H9 (cell line): ENCODE measurements at regions not wholly inside any gene's neighbourhood (a gene's known extent, or its start where the extent isn't known, plus 50 kb on each side); places are given as distances from the start of the nearest gene placed in this dataset.

Experiments used
- DNase-seq: peaks from one replicate; pipeline ENCODE4 v3.0.0-alpha.2; 2017
- H2AFZ ChIP-seq: one replicate; pipeline ENCODE4 v1.6.1; 2013; ENCODE audit warnings: mild to moderate bottlenecking, low read length, control low read depth, moderate library complexity
- H2AK5ac ChIP-seq: 2 replicates; pipeline ENCODE4 v1.6.1; 2013; ENCODE audit warnings: low read length, control low read depth, mixed read lengths; ENCODE audit not compliant: insufficient read length
- H2BK120ac ChIP-seq: one replicate; pipeline ENCODE4 v1.6.1; 2013; ENCODE audit warnings: low read depth, mild to moderate bottlenecking, low read length, control low read depth, inconsistent platforms; ENCODE audit not compliant: poor library complexity, severe bottlenecking
- H2BK12ac ChIP-seq: 2 replicates; pipeline ENCODE4 v1.6.1; 2013; ENCODE audit warnings: low read length, control low read depth, mixed read lengths, low read depth; ENCODE audit not compliant: insufficient read length
- H2BK15ac ChIP-seq: 2 replicates; pipeline ENCODE4 v1.6.1; 2013; ENCODE audit warnings: low read depth, low read length, control low read depth
- H2BK20ac ChIP-seq: one replicate; pipeline ENCODE4 v1.6.1; 2013; ENCODE audit warnings: low read depth, mild to moderate bottlenecking, low read length, control low read depth, inconsistent platforms; ENCODE audit not compliant: poor library complexity, severe bottlenecking
- H2BK5ac ChIP-seq: 2 replicates; pipeline ENCODE4 v1.6.1; 2013; ENCODE audit warnings: low read length, control low read depth, mixed read lengths; ENCODE audit not compliant: insufficient read length
- H3K14ac ChIP-seq: 2 replicates; pipeline ENCODE4 v1.6.1; 2013; ENCODE audit warnings: low read length, control low read depth; ENCODE audit not compliant: insufficient read depth
- H3K18ac ChIP-seq: 2 replicates; pipeline ENCODE4 v1.6.1; 2013; ENCODE audit warnings: low read depth, mild to moderate bottlenecking, mixed read lengths, low read length, control low read depth; ENCODE audit not compliant: insufficient read length
- H3K23ac ChIP-seq: 2 replicates; pipeline ENCODE4 v1.6.1; 2013; ENCODE audit warnings: low read length, control low read depth, mixed read lengths, low read depth; ENCODE audit not compliant: insufficient read length
- H3K23me2 ChIP-seq: 2 replicates; pipeline ENCODE4 v1.6.1; 2013; ENCODE audit warnings: low read depth, mild to moderate bottlenecking, mixed read lengths, low read length, control low read depth; ENCODE audit not compliant: insufficient read length, poor library complexity, severe bottlenecking
- H3K27ac ChIP-seq: 2 replicates; pipeline ENCODE4 v1.5.1; 2013; ENCODE audit warnings: low read length, control low read depth, mixed read lengths, low read depth; ENCODE audit not compliant: insufficient read length
- H3K27me3 ChIP-seq: 2 replicates; pipeline ENCODE4 v1.6.1; 2013; ENCODE audit warnings: low read length, control low read depth, inconsistent platforms; ENCODE audit not compliant: insufficient read depth
- H3K4ac ChIP-seq: 2 replicates; pipeline ENCODE4 v1.6.1; 2013; ENCODE audit warnings: low read depth, mild to moderate bottlenecking, control low read depth, inconsistent platforms, low read length, moderate library complexity
- H3K4me1 ChIP-seq: 2 replicates; pipeline ENCODE4 v1.6.1; 2013; ENCODE audit warnings: low read length, control low read depth, inconsistent platforms; ENCODE audit not compliant: insufficient read depth
- H3K4me2 ChIP-seq: 2 replicates; pipeline ENCODE4 v1.6.1; 2013; ENCODE audit warnings: low read length, control low read depth, mixed read lengths; ENCODE audit not compliant: insufficient read length, insufficient read depth
- H3K56ac ChIP-seq: 2 replicates; pipeline ENCODE4 v1.6.1; 2013; ENCODE audit warnings: low read depth, mild to moderate bottlenecking, mixed read lengths, low read length, control low read depth; ENCODE audit not compliant: insufficient read length
- H3K79me1 ChIP-seq: 2 replicates; pipeline ENCODE4 v1.6.1; 2013; ENCODE audit warnings: low read depth, mild to moderate bottlenecking, moderate library complexity, low read length, control low read depth, inconsistent platforms; ENCODE audit not compliant: insufficient read depth, poor library complexity, severe bottlenecking
- H3K79me2 ChIP-seq: 2 replicates; pipeline ENCODE4 v1.6.1; 2013; ENCODE audit warnings: low read length, control low read depth, inconsistent platforms; ENCODE audit not compliant: insufficient read depth
- H3K9ac ChIP-seq: 2 replicates; pipeline ENCODE4 v1.6.1; 2013; ENCODE audit warnings: low read length, control low read depth, mixed read lengths; ENCODE audit not compliant: insufficient read length; ENCODE audit errors: extremely low read depth
- H3K9me3 ChIP-seq: one replicate; pipeline ENCODE4 v1.6.1; 2013; ENCODE audit warnings: low read depth, low read length, inconsistent platforms; ENCODE audit not compliant: control insufficient read depth
- H3T11ph ChIP-seq: one replicate; pipeline ENCODE4 v1.6.1; 2013; ENCODE audit warnings: mild to moderate bottlenecking, low read length, control low read depth, inconsistent platforms
- H4K20me1 ChIP-seq: one replicate; pipeline ENCODE4 v1.6.1; 2013; ENCODE audit not compliant: control insufficient read depth, insufficient read length, insufficient read depth
- H4K5ac ChIP-seq: 2 replicates; pipeline ENCODE4 v1.6.1; 2013; ENCODE audit warnings: low read depth, mild to moderate bottlenecking, mixed read lengths, low read length, control low read depth; ENCODE audit not compliant: insufficient read length
- H4K8ac ChIP-seq: replicated peaks from 2 replicates; pipeline ENCODE4 v1.6.1; 2013; ENCODE audit warnings: low read length, control low read depth, mixed read lengths, low read depth; ENCODE audit not compliant: insufficient read length
- H4K91ac ChIP-seq: 2 replicates; pipeline ENCODE4 v1.6.1; 2013; ENCODE audit warnings: low read depth, mild to moderate bottlenecking, moderate library complexity, mixed read lengths, low read length, control low read depth; ENCODE audit not compliant: insufficient read length
- H3K27ac Mint-ChIP-seq, 3 experiments: 2 replicates in 2 of 3; 3 replicates in 1 of 3; pipeline ENCODE4 v1.8.0; 2020 to 2021; ENCODE audit warnings: mixed read lengths in 3 of 3, mild to moderate bottlenecking in 1 of 3, moderate library complexity in 1 of 3
- H3K27me3 Mint-ChIP-seq: 2 replicates; pipeline ENCODE4 v1.8.0; 2021; ENCODE audit warnings: low read depth, mild to moderate bottlenecking, moderate library complexity, mixed read lengths
- H3K36me3 Mint-ChIP-seq, 3 experiments: 2 replicates in 2 of 3; 3 replicates in 1 of 3; pipeline ENCODE4 v1.8.0; 2020 to 2021; ENCODE audit warnings: low read depth in 3 of 3, mixed read lengths in 3 of 3; ENCODE audit not compliant: insufficient read depth in 1 of 3
- H3K4me1 Mint-ChIP-seq, 2 experiments: 2 replicates each; pipeline ENCODE4 v1.8.0; 2020; ENCODE audit warnings: mixed read lengths in 2 of 2
- H3K4me3 Mint-ChIP-seq, 2 experiments: 2 replicates in 1 of 2; 3 replicates in 1 of 2; pipeline ENCODE4 v1.8.0; 2020 to 2021; ENCODE audit warnings: mild to moderate bottlenecking in 2 of 2, mixed read lengths in 2 of 2, moderate library complexity in 1 of 2
- H3K9me3 Mint-ChIP-seq, 2 experiments: 2 replicates in 1 of 2; 3 replicates in 1 of 2; pipeline ENCODE4 v1.8.0; 2020; ENCODE audit warnings: mild to moderate bottlenecking in 2 of 2, mixed read lengths in 2 of 2, moderate library complexity in 1 of 2
- CTCF ChIP-seq: fragments of 200-600 bp; sonication (generic); conservative IDR thresholded peaks from 3 replicates; pipeline ENCODE4 v1.8.0; 2021; ENCODE audit warnings: antibody characterized with exemption, mild to moderate bottlenecking
- WGBS: extraction: QIAGEN DNeasy Blood & Tissue Kit; methylation state at CpG from one replicate; pipeline ENCODE4 v1.1.7; 2013; ENCODE audit warnings: missing lambda C conversion rate, low lambda C conversion rate, mixed read lengths; ENCODE audit not compliant: insufficient read length; ENCODE audit errors: extremely low coverage; 5-methylcytosine and 5-hydroxymethylcytosine counted together

GRCh38 chr1:239493811-239494414 is 107.5 kb downstream of the CHRM3 start:
- H3K79me2 ChIP-seq, result no peaks in the 10 kb centered on the region

More at GRCh38 chr1:239493811-239494414, 107.5 kb downstream of the CHRM3 start:
- no peak for DNase-seq
- Mint-ChIP-seq H3K36me3 (peaks cover 4 to 9% (median 4%) of the 10 kb centered on the region in 3 experiments; a peak in 4 of 7 replicates), H3K27me3 (peaks cover 3% of the 10 kb centered on the region), H3K4me1 (no peaks in the 10 kb centered on the region), H3K27ac (no peak overlapping the region), H3K9me3 (peaks cover 4 to 10% of the 10 kb centered on the region in 2 experiments; a peak in 4 of 5 replicates), H3K4me3 (no peak overlapping the region)
- H3K9me3 ChIP-seq, result no peaks in the 10 kb centered on the region
- H2BK5ac ChIP-seq, result no peak overlapping the region
- no CpG with 5 or more reads among the region's 2 CpGs for WGBS
- H2BK120ac ChIP-seq, result no peak overlapping the region
- H3K4me2 ChIP-seq, result no peak overlapping the region
- no peak overlapping the region for H3K27ac ChIP-seq
- H4K20me1 ChIP-seq, result no peaks in the 10 kb centered on the region
- H3K18ac ChIP-seq, result no peak overlapping the region
- H2AFZ ChIP-seq, result no peak overlapping the region
- H3K23me2 ChIP-seq, result no peaks in the 10 kb centered on the region
- H2BK20ac ChIP-seq, result no peak overlapping the region
- no peak for TF ChIP-seq CTCF
- no peak overlapping the region for H4K91ac ChIP-seq
- no peak overlapping the region for H3K23ac ChIP-seq
- no peaks in the 10 kb centered on the region for H3K4me1 ChIP-seq
- H4K8ac ChIP-seq, result no peak overlapping the region
- H3K4ac ChIP-seq, result no peak overlapping the region
- no peaks in the 10 kb centered on the region for H3K79me1 ChIP-seq
- no peaks in the 10 kb centered on the region for H3K27me3 ChIP-seq
- H2AK5ac ChIP-seq, result no peak overlapping the region
- H4K5ac ChIP-seq, result no peak overlapping the region
- H3T11ph ChIP-seq, result no peak overlapping the region
- no peak overlapping the region for H3K56ac ChIP-seq
- H2BK12ac ChIP-seq, result no peak overlapping the region
- H3K14ac ChIP-seq, result no peak overlapping the region
- H3K9ac ChIP-seq, result no peak overlapping the region
- no peak overlapping the region for H2BK15ac ChIP-seq
